Gastroesophageal sphincter (tissue), 3 donors: ENCODE measurements at regions not wholly inside any gene's neighbourhood (a gene's known extent, or its start where the extent isn't known, plus 50 kb on each side); places are given as distances from the start of the nearest gene placed in this dataset.

Source experiments
- CTCF ChIP-seq, 4 experiments: fragments of 200-600 bp in 2 of 4; fragments of 450-650 bp in 2 of 4; sonication (generic) in 1 of 4; IDR thresholded peaks; one replicate each; pipeline ENCODE4 v1.5.1; 2017 to 2019; ENCODE audit warnings: antibody characterized with exemption in 4 of 4, mild to moderate bottlenecking in 2 of 4, moderate library complexity in 2 of 4
- EP300 ChIP-seq: sonication (generic); formaldehyde crosslinking; IDR thresholded peaks from one replicate; pipeline ENCODE4 v1.6.1; 2017; ENCODE audit warnings: antibody characterized with exemption, mild to moderate bottlenecking
- POLR2A ChIP-seq, 2 donors: fragments of 450-650 bp; IDR thresholded peaks; one replicate each; pipeline ENCODE4 v1.6.1; 2017; ENCODE audit warnings: antibody characterized with exemption in 2 of 2, mild to moderate bottlenecking in 2 of 2, moderate library complexity in 1 of 2
- POLR2AphosphoS5 ChIP-seq: sonication (generic); formaldehyde crosslinking; IDR thresholded peaks from one replicate; pipeline ENCODE4 v1.6.1; 2017; ENCODE audit warnings: antibody characterized with exemption

DNA sequence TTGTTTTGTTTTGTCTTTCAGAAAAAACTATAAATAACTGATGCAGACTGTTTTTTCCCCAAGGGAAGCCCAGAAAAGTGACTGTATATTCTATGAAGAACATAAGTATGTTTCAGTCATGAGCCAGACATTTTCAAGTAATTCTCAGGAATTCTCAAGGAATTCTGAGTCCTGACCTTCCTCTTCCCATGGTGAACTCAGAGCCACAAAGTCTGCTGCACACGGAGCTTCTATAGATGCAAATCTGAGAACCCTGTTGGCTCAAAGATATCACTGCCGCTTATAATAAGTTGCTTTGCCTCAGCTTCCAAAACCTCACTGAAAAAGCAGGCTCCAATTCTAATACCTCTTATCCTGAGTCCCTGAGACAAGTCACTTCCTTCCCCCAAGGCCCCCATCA is 418.5 kb upstream of the RUNX1 start:
- TF ChIP-seq CTCF (IDR thresholded peaks at IDR 0.05) (no peak), EP300 (no peak), POLR2A (IDR thresholded peaks at IDR 0.05) (no peak), POLR2AphosphoS5 (no peak)
